HT-29 (cell line): ENCODE measurements at regions not wholly inside any gene's neighbourhood (a gene's known extent, or its start where the extent isn't known, plus 50 kb on each side); places are given as distances from the start of the nearest gene placed in this dataset.
"Not testable (repeated sequence)": the region's sequence is repeated elsewhere in the genome, so short reads cannot be mapped to it uniquely, and the experiment has no call there.

Experiments used
- DNase-seq: peaks from one replicate; pipeline ENCODE4 v3.0.0-alpha.2; 2015; ENCODE audit warnings: low spot score

DNA sequence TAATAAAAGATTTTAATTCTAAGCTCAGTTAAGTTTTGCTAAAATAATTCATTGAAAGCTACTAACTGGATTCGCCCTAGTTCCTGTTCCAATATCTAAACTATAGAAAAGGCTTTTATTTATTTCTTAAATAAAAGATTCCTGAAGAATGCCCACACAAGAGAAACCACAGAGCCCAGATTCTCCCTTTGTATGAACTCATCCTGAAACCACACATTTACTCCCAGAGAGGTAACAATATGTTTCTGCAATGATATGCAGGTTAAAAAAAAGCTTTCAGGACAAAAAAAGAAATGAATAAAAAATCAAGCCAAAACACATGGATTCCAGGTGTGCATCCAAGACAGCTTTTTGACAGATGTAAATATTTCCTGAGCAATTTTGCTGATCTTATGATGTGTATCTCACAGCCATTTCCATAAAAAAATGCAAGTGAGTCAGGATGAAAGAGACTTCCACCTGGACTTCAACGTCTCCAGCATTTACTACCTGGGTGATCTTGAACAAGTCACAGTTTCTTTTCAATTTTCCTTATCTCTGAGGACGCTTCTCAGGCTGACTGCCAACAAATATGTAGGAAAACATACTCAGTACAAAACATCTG lies 234.4 kb upstream of the FAT1 start:
- DNase-seq = no peak

- DNase-seq = no peak
Observed at GRCh38 chr4:186958726-186959350, 235.2 kb upstream of the FAT1 start.

- no peak for DNase-seq
Observed at GRCh38 chr4:186979961-186980745, 256.5 kb upstream of the FAT1 start.

DNA sequence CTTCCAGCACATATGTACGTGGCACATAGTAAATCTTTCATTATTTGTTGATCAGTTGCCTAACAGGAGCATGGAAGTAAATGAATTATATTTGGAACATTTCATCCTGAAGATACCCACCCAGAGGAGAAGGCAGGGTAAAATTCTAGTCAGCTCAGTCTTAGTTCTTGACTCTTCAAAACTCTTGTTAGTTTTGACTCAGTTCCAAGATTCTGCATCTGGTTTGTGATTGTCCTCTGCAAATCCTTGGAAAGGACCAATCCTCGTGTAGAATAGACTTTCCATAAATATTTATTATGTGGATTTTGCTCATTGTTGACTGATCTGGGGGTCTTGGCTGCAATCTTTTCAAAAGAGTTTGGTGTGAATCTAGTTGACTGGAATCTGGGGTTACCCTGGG lies 257.5 kb upstream of the FAT1 start:
- no peak for DNase-seq

- DNase-seq = no peak
Observed at GRCh38 chr4:186982160-186982559, 258.5 kb upstream of the FAT1 start.

DNA sequence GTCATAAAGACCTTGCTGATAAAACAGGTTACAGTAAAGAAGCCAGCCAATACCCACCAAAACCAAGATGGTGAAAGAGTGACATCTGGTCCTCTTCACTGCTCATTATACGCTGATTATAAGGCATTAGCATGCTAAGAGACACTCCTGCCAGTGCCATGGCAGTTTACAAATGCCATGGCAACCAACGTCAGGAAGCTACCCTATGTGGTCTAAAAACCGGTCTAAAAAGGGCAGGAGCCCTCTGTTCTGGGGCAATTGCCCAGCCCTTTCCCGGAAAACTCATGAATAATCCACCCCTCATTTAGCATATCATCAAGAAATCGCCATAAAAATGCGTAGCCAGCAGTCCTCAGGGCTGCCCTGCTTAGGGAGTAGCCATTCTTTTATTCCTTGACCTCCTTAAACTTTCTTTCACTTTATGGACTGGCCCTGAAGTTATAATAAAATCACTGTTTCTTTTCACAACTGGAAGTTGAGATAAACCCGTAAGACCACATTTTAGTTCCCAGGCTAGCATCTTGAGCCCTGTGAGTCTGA lies 260.5 kb upstream of the FAT1 start:
- no peak for DNase-seq

GRCh38 chr4:186999686-187000085 lies 276.0 kb upstream of the FAT1 start:
- DNase-seq = no peak

DNA sequence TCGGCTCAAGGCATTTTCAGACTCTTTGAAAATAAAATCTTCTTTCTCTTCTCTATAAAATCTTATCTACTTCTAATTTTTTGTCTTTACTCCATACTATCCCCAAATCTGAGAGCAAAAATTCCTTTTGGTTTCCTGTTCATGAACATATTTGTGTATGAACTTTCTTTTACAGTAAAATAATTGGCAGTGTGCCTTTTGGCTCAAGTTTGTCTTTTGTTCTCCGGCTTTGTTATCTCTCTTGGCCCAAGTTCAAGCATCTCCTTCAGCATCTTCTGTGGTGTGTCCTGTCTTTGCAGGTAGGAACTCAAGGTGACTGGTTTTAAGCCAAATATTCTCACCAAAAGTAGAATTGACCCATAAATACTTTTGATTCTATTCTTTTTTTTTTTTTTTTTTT lies 276.6 kb upstream of the FAT1 start:
- DNase-seq = no peak

- DNase-seq = not testable (repeated sequence)
Observed at GRCh38 chr4:187002133-187002532, 278.5 kb upstream of the FAT1 start.

DNA sequence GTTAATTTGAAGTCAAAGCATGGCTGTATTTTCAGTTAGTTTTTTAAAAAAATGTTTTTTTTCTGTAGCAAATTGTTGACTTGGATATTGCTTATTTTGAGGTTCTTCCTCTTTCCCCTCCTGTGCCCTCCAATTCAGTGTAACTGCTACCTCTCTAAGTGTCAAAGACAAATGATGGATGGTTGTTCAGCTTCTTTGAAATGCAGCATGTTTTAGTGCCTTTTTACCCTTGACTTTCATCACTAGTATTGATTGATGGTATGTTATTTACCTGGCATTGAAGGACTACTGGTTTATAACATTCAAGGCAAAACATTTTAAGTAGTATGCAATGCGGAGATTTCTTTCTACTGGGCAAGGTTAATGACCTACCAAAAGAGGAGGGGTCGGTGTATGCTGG lies 281.0 kb upstream of the FAT1 start:
- DNase-seq = no peak

- no peak for DNase-seq
Observed at GRCh38 chr4:187006189-187006618, 282.5 kb upstream of the FAT1 start.

DNA sequence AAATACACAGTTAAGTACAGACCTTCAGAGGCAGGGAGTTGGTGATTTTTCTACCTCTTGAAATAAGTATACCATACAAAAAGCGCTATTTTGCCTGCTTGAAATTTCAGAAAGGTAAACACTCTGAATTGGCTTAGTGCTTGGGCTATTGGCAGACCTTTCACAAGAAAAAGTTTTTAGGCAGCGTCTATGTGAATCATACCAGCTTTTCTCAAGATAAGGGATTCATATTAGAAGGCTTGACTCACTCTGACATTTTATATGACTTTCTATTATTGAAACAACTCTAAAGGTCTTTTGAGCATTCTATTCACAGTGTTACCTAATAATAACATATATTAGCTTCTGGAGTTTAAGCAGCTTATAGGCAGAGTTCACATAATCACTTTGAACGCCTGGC lies 286.4 kb upstream of the FAT1 start:
- no peak for DNase-seq

DNA sequence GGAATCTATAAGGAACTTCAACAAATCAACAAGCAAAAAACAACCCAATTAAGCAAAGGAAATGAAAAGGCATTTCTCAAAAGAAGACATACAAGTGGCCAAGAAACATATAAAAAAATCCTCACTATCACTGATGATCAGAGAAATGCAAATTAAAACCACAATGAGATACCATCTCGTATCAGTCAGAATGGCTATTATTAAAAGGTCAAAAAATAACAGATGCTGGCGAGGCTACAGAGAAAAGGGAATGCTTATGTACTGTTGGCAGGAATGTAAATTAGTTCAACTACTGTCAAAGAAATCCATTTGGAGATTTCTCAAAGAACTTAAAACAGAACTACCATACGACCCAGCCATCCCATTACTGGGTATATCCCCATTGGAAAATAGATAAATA lies 292.4 kb upstream of the FAT1 start:
- no peak for DNase-seq

DNA sequence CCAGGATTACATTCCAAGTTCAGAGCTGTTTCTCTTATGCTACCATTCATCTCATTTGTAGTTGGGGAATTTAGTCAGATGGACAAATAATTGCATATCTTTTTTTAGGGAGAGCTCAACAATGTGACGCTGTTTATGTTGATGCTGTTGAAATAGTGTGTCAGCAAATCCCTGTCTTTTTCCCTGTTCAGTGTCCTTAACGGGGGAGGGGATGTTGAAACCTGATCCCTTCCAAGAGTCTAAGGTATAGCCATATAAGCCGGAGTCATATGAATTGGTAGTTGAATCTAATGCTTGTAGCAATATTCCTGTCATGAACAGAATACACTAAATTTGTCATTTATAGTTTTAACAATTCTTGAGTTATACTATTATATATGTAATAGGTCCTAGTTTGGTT lies 293.5 kb upstream of the FAT1 start:
- DNase-seq = no peak

DNA sequence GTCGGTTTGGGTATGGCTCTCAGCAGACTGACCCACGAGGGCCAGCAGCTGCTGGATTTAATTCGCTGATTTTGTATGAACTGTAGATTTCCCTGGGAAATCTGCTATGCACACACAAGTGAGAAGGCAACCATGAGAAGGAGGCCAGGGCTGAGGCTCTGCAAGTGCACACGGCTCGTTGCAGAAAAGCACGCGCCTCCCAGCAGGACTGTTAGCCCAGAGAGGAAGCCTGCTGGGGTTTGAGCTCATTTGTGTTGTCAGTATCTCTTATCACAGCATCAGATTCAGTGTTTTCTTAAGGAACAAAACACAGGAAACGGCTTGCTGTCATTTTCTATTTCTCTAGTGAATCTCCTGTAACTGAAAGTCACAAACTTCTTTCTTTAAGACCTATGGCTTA lies 296.2 kb upstream of the FAT1 start:
- no peak for DNase-seq

- no peak for DNase-seq
Observed at GRCh38 chr4:187020676-187021075, 297.0 kb upstream of the FAT1 start.

DNA sequence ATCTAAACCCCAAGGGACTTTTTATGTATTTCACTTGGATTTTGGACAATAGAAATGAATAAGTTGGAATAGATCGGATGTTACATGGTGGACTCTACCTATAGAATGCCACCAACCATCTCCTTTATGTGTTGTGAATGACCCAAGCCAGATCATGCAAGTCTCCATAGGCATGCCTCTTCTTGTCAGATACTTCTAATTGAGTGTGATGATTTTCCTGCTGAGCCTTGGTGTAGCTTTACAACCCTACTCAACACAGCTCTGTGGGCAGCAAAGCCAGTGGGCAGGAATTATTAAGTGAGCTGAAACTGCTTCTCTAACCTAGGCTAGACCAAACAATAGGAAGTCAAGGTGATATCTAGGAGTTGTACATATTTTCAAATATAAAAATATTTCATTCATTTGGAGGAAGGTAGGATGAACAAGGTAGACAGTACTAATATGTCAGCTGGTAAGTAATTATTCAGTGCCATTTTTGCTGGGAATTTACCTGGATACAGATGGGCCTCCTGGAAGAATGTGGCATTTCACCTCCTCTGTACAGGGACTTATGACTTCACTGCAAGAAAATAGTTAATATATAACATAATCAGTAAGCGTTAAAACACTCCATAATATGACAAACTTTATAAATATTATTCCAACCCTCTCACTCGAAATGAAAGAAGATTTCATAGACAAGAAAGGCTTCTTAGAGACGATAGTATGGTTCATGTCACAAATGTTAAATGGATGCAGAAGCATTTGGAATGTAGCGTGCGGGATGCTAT lies 298.0 kb upstream of the FAT1 start:
- DNase-seq = no peak

DNA sequence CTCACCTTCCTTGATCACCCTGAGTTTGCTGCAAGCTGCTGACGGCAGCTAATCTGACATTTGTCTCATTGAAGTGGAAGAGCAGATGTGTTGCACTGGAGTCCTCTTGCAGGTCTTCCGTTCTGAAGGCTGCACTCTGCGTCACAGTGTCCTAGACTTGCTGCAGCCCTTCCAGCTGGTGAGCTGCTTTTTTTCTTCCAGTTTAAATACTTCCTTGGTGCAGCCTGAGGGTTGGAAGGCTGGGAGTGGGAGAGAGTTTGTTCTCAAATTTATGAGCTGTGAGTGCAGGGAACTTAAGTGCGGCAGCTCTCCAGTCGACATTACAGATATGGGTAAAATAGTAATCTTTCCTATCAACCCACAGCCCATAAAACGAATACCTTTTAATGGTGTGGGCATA lies 303.6 kb upstream of the FAT1 start:
- DNase-seq = peak; percentile 15

DNA sequence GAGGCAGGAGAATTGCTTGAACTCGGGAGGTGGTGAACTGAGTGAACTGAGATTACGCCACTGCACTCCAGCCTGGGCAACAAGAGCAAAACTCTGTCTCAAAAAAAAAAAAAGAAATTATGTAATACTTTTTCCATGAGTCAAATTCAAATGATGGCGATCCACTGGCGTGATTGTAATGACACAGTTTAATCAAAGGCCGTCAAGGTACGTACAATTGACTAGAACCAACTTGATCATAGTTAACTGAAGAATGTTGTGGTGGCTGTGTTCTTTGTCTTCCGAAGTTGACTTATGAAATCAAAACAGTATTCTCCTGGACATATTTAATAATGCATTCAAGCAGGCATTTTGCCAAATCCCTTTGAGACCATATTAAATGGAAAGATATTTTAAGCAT lies 318.6 kb upstream of the FAT1 start:
- no peak for DNase-seq

DNA sequence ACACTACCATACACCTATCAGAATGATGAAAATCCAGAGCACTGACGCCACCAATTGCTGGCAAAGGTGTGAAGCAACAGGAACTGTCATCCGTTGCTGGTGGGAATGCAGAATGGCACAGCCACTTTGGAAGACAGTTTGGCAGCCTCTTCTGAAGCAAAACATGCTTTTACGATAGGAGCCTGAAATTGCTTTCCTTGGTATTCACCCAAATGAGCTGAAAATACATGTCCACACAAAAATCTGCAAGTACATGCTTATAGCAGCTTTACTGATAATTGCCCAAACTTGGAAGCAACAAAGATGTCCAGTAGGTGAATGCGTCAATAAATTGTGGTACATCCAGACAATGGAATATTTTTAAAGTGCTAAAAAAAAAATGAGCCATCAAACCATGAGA lies 322.8 kb upstream of the FAT1 start:
- no peak for DNase-seq

DNA sequence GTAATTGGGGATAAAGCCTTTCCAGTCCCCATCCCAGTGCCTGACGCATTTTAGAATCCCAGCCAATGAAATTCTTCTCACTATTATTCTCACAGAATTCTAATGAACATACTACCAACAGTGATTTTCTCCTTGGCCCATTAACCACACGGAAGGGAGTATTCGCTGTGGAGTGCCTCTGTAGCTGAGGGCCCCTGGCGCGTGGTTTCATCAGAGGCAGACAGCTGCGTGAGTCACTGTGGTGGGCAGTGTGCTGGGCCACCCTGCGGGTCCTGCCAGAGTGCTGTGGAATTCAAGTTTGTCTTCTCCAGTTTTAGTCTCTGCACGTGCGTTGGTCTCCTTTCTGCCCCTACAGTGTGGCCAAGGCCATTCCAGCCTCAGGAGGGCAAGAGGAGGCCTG lies 335.4 kb upstream of the FAT1 start:
- DNase-seq = no peak

DNA sequence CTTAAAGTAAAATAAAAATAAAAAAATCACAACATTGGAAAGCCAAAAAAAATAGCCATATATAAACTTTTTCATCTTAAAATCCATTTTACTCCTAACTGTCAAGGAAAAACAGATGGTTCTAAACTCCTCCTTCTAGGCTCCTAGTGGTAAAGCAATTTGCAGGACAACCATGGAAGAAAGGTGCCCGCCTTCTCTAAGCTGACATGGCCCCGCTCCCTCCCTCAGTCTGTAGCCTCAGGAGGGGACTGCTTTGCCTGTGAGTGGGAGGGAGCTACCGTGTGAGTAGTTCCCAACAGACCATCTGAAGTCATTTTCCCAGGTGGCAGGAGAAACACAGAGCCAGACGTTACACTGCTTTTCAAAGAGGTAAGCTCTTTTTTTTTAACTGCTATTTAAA lies 336.2 kb upstream of the FAT1 start:
- no peak for DNase-seq
